ENCODE measurements at regions not wholly inside any gene's neighbourhood (a gene's known extent, or its start where the extent isn't known, plus 50 kb on each side); places are given as distances from the start of the nearest gene placed in this dataset.

DNA sequence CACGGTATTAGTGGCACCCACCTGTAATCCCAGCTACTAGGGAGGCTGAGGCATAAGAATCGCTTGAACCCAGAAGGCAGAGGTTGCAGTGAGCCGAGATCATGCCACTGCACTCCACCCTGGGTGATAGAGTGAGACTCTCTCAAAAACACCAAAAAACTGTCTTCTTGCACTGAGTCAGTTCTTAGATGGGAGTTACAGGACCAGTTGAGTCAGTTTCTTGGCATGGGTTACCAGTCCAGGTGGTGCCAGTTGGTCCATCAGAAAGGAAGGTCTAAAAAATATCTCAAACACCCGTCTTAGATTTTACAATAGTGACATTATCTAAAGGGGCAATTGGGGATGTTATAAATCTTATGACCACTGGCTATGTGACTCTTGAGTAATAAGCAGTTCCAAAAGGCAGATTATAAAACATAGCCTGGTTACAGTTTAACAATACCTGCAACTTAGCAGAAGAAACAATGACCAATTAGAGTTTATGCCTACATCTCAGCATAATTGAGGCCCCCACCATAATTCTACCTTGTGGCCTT is 206.9 kb upstream of the FGGY start:
- Histone ChIP-seq H3K36me3 (no peaks in the 10 kb centered on the region), H3K9me3 (no peaks in the 10 kb centered on the region)
- 95% methylated on average over 4 of the region's 4 CpGs for WGBS, 2 donors

DNA sequence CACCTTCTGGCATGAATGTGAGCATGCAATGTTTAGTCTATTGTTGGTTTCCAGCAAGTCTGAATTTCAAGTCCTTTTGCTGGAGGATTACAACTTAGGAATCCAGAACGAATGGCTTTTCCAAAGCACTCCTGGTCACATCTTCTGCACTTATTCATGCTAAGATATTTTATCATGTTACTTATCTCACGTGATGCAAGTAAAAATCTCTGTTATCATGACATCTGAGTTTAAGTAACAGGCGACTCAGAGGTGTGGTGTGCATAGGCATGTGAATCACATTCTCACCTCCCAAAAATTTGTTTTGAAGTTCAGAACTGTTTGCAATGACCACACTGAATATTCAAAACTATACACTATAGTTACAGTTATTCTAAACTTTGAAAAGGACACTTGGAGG is 204.8 kb upstream of the FGGY start:
- TF ChIP-seq, protein P1, sequence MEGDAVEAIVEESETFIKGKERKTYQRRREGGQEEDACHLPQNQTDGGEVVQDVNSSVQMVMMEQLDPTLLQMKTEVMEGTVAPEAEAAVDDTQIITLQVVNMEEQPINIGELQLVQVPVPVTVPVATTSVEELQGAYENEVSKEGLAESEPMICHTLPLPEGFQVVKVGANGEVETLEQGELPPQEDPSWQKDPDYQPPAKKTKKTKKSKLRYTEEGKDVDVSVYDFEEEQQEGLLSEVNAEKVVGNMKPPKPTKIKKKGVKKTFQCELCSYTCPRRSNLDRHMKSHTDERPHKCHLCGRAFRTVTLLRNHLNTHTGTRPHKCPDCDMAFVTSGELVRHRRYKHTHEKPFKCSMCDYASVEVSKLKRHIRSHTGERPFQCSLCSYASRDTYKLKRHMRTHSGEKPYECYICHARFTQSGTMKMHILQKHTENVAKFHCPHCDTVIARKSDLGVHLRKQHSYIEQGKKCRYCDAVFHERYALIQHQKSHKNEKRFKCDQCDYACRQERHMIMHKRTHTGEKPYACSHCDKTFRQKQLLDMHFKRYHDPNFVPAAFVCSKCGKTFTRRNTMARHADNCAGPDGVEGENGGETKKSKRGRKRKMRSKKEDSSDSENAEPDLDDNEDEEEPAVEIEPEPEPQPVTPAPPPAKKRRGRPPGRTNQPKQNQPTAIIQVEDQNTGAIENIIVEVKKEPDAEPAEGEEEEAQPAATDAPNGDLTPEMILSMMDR (IDR thresholded peaks at IDR 0.05), result no peak
- no peak for TF ChIP-seq POLR2A (IDR thresholded peaks at IDR 0.05)
- Histone ChIP-seq H3K27ac (no peak overlapping the region), H3K4me1 (no peaks in the 10 kb centered on the region), H3K36me3 (no peaks in the 10 kb centered on the region), H3K27me3 (no peaks in the 10 kb centered on the region), H3K9me3 (no peaks in the 10 kb centered on the region), H3K4me3 (replicated peaks in 1 of 3) (no peak overlapping the region)
- 86 to 92% methylated on average over 3 of the region's 3 CpGs for WGBS, 2 donors
- no peak for DNase-seq
- intact Hi-C loops (cut with DNase I), result no loop called here

More for the DNA sequence above, 206.9 kb upstream of the FGGY start:
- intact Hi-C loops (cut with DNase I), result loop anchor here (10.0 kb wide), 1 partner anchor 65 kb away; no protein-coding TSS in a partner anchor
- no peak overlapping the region for H3K27ac ChIP-seq
- H3K27me3 ChIP-seq, result no peaks in the 10 kb centered on the region
- H3K4me3 ChIP-seq (replicated peaks in 1 of 3), result no peak overlapping the region
- H3K4me1 ChIP-seq, result no peaks in the 10 kb centered on the region
- no peak for TF ChIP-seq POLR2A (IDR thresholded peaks at IDR 0.05)
- TF ChIP-seq, protein P1 (IDR thresholded peaks at IDR 0.05), result no peak
- DNase-seq, result no peak

DNA sequence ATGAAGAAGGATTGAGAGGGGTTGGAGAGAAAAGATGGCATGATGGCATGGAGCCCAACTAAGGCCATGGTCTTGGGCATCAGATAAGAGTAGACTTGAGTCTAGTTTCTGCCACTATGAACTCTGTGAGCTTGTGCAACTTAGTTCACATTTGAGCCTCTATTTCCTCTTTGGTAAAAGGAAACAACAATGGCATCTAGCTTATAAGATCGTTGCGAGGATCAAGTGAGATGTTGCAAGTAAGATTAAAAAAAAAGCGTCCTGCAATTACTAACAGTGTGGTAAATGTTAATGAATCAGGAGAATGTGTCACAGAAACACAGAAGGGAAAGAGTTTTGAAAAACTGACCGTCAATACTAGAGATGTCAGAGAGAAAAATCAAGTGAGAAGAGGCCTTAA is 202.9 kb upstream of the FGGY start:
- H3K9me3 ChIP-seq, result no peaks in the 10 kb centered on the region
- intact Hi-C loops (cut with DNase I), result no loop called here
- 89 to 93% methylated on average over 4 of the region's 4 CpGs for WGBS, 2 donors
- no peaks in the 10 kb centered on the region for H3K36me3 ChIP-seq
- TF ChIP-seq, protein P1 (IDR thresholded peaks at IDR 0.05), result no peak
- no peak for TF ChIP-seq POLR2A (IDR thresholded peaks at IDR 0.05)
- no peak overlapping the region for H3K4me3 ChIP-seq (replicated peaks in 1 of 3)
- no peak for DNase-seq
- no peaks in the 10 kb centered on the region for H3K27me3 ChIP-seq
- no peak overlapping the region for H3K27ac ChIP-seq
- H3K4me1 ChIP-seq, result no peaks in the 10 kb centered on the region

DNA sequence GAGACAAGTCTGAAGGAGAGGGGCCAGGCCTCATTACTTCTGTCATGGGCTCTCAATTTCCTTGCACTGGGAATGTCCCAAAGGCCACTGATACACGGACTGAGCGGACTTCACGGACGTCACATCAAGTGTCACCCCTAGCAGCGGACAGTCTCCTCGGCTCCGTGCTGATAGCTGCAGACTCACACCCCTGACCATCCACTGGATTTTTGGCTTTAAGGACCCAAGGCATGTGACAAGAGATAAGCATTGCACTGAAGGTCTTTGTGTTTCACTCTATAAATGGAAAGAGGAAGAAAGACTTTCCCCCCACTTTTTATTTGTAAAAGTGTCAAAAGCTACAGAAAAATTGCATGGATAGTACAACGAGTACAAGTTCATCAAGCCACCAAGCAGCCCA is 200.4 kb upstream of the FGGY start:
- intact Hi-C loops (cut with DNase I), result no loop called here
- Histone ChIP-seq H3K9me3 (no peaks in the 10 kb centered on the region), H3K4me3 (replicated peaks in 1 of 3) (no peak overlapping the region), H3K27ac (no peak overlapping the region), H3K27me3 (no peaks in the 10 kb centered on the region), H3K36me3 (no peaks in the 10 kb centered on the region), H3K4me1 (no peaks in the 10 kb centered on the region)
- DNase-seq, result no peak
- TF ChIP-seq, protein P1 (IDR thresholded peaks at IDR 0.05), result no peak
- TF ChIP-seq POLR2A (IDR thresholded peaks at IDR 0.05), result no peak
- 89 to 92% methylated on average over 8 of the region's 8 CpGs for WGBS, 2 donors

DNA sequence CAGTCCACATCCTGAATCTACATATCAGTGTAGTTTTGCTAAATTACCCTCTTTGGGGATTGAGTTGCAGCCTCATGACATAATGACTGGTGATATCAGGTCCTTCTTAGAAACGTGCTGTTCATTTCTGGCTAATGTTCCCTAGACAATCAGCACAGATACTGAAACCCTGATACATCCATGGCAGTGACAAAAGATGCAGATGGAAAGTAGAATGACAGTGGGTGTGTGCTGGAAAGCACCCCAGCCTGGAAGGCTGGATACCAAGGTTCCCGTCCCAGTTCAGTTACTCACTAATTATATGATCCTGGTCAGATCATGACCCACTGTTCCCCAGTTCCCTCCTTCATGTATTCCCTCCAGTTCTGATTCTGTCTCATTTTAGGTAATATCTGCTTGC is 198.2 kb upstream of the FGGY start:
- H3K4me3 ChIP-seq (replicated peaks in 1 of 3), result no peak overlapping the region
- no peaks in the 10 kb centered on the region for H3K9me3 ChIP-seq
- H3K27ac ChIP-seq, result no peak overlapping the region
- no peaks in the 10 kb centered on the region for H3K36me3 ChIP-seq
- WGBS, 2 donors, result 64 to 69% methylated on average over 2 of the region's 2 CpGs
- no peaks in the 10 kb centered on the region for H3K4me1 ChIP-seq
- DNase-seq, result no peak
- intact Hi-C loops (cut with DNase I), result no loop called here
- TF ChIP-seq POLR2A (IDR thresholded peaks at IDR 0.05), result no peak
- TF ChIP-seq, protein P1 (IDR thresholded peaks at IDR 0.05), result no peak
- no peaks in the 10 kb centered on the region for H3K27me3 ChIP-seq

All from thyroid gland (tissue), 4 donors.